ENCODE measurements at regions not wholly inside any gene's neighbourhood (a gene's known extent, or its start where the extent isn't known, plus 50 kb on each side); places are given as distances from the start of the nearest gene placed in this dataset.
"Not testable (repeated sequence)": the region's sequence is repeated elsewhere in the genome, so short reads cannot be mapped to it uniquely, and the experiment has no call there.

DNA sequence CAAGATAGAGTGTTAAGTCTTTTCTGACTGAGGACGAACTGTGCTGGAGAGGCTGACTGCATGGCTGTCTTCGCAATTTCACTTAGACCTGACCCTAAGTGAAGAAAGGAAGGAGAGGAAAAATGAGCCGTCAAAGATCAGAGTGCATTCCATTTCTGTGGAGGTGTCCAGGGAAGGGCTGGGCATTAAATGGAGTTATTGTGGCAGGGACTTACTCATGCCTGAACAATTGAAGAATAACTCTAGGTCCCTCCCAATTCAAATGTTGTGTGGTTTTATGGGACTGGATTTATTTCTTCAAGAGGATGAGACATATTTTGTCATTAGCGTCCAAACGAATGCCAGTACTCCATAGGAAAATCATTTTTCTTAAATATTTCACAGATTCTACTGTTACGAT is 187.3 kb upstream of the CFAP20DC start:
- H3K36me3 ChIP-seq (ENCODE audit: control insufficient read depth in 3 of 3, insufficient read depth in 2 of 3, low read depth in 1 of 3, low read length in 3 of 3) = no peaks in the 10 kb centered on the region
- no peak overlapping the region for H3K27ac ChIP-seq (ENCODE audit: low read depth in 1 of 3, low read length in 2 of 3)
- H3K27me3 ChIP-seq (ENCODE audit: control insufficient read depth in 3 of 3, insufficient read depth in 3 of 3, low read length in 3 of 3) = peaks cover 0 to 3% (median 3%) of the 10 kb centered on the region in 3 donors
- WGBS, 3 donors = 91 to 93% (median 92%) methylated on average over 6 of the region's 6 CpGs
- peaks cover 0 to 3% of the 10 kb centered on the region in 2 donors for H3K9me3 ChIP-seq (ENCODE audit: control insufficient read depth in 2 of 2, insufficient read depth in 1 of 2, low read depth in 1 of 2, low read length in 1 of 2)
- no peak overlapping the region for H3K4me3 ChIP-seq (ENCODE audit: low read depth in 1 of 3, low read length in 3 of 3)
- no peaks in the 10 kb centered on the region for H3K4me1 ChIP-seq (ENCODE audit: control insufficient read depth in 3 of 3, insufficient read depth in 2 of 3, low read depth in 1 of 3, low read length in 2 of 3)
- DNase-seq (no peak), FAIRE-seq (no peak)

DNA sequence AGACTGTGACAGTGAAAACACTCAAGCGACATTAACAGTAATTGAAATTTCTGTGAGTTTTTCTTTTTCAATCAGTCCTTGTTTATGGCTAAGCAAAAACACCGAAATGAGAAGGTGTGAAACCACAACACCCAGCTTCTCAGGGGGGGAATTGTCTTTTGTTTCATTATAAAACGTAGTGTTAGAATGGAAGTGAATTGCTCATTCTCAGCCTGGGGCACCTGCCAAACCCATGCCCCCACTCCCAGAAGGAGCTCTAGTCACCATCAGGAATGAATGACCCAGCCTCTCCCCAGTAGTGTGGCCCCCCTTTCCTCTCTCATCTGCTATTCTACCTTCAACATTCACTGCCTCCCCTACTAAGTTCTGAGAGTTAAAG is 185.8 kb upstream of the CFAP20DC start:
- Histone ChIP-seq H3K27me3 (ENCODE audit: control insufficient read depth in 3 of 3, insufficient read depth in 3 of 3, low read length in 3 of 3) (peaks cover 0 to 3% (median 3%) of the 10 kb centered on the region in 3 donors), H3K4me1 (ENCODE audit: control insufficient read depth in 3 of 3, insufficient read depth in 2 of 3, low read depth in 1 of 3, low read length in 2 of 3) (no peaks in the 10 kb centered on the region), H3K36me3 (ENCODE audit: control insufficient read depth in 3 of 3, insufficient read depth in 2 of 3, low read depth in 1 of 3, low read length in 3 of 3) (no peaks in the 10 kb centered on the region), H3K9me3 (ENCODE audit: control insufficient read depth in 2 of 2, insufficient read depth in 1 of 2, low read depth in 1 of 2, low read length in 1 of 2) (peaks cover 0 to 8% of the 10 kb centered on the region in 2 donors), H3K4me3 (ENCODE audit: low read depth in 1 of 3, low read length in 3 of 3) (no peak overlapping the region), H3K27ac (ENCODE audit: low read depth in 1 of 3, low read length in 2 of 3) (no peak overlapping the region)
- DNase-seq = no peak
- no peak for FAIRE-seq
- 40 to 54% (median 46%) methylated on average over 3 of the region's 3 CpGs for WGBS, 3 donors

DNA sequence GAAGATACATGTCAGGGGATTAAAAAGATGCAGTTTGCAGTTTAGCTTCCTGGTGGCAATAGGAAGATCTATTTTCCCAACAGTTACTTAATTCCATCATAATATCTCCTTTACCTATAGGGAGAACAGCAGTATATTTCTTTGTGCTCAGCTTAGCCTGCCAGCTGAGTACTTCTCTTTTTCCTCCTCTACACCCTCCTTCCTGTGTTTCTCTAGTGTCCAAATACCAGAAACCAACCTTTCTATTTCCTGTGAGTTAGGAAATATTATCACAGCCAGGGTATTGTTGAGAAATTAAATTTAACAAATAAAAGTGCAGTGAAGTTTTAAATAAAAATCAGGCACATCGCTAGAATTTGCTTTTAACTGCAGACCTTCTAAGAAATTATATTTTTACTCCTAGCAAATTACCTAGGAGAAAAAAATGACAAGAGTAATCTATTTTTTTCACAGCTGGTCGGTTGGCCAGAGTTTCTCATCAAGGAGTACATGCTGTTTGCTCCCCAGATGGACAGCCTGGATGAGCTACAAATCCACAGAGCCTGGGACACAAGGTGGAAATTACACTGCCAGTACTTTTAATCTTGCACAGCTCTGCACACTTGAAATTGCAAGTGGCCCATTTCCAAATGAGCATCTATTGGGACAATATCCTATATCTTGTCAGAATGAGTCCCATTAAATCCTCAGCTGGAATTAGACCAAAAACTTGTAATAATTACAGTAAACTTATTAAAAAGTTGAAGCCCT is 185.2 kb upstream of the CFAP20DC start:
- H3K4me1 ChIP-seq (ENCODE audit: control insufficient read depth in 3 of 3, insufficient read depth in 2 of 3, low read depth in 1 of 3, low read length in 2 of 3) = no peaks in the 10 kb centered on the region
- no peak overlapping the region for H3K27ac ChIP-seq (ENCODE audit: low read depth in 1 of 3, low read length in 2 of 3)
- FAIRE-seq (no peak), DNase-seq (no peak)
- H3K4me3 ChIP-seq (ENCODE audit: low read depth in 1 of 3, low read length in 3 of 3) = no peak overlapping the region
- 60 to 65% (median 61%) methylated on average over 2 of the region's 2 CpGs for whole genome bisulfite sequencing, 3 donors
- peaks cover 0 to 3% (median 3%) of the 10 kb centered on the region in 3 donors for H3K27me3 ChIP-seq (ENCODE audit: control insufficient read depth in 3 of 3, insufficient read depth in 3 of 3, low read length in 3 of 3)
- H3K9me3 ChIP-seq (ENCODE audit: control insufficient read depth in 2 of 2, insufficient read depth in 1 of 2, low read depth in 1 of 2, low read length in 1 of 2) = peaks cover 0 to 13% of the 10 kb centered on the region in 2 donors
- H3K36me3 ChIP-seq (ENCODE audit: control insufficient read depth in 3 of 3, insufficient read depth in 2 of 3, low read depth in 1 of 3, low read length in 3 of 3) = no peaks in the 10 kb centered on the region

DNA sequence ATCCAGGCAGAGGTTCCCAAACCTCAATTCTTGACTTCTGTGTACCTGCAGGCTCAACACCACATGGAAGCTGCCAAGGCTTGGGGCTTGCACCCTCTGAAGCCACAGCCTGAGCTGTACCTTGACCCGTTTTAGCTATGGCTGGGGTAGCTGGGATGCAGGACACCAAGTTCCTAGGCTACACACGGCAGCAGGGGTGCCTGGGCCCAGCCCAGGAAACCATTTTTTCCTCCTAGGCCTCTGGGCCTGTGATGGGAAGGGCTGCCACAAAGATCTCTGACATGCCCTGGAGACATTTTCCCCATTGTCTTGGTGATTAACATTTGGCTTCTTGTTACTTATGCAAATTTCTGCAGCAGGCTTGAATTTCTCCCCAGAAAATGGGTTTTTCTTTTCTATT is 180.6 kb upstream of the CFAP20DC start:
- H3K4me3 ChIP-seq (ENCODE audit: low read depth in 1 of 3, low read length in 3 of 3); FAIRE-seq; DNase-seq; H3K27me3 ChIP-seq (ENCODE audit: control insufficient read depth in 3 of 3, insufficient read depth in 3 of 3, low read length in 3 of 3); H3K27ac ChIP-seq (ENCODE audit: low read depth in 1 of 3, low read length in 2 of 3); H3K36me3 ChIP-seq (ENCODE audit: control insufficient read depth in 3 of 3, insufficient read depth in 2 of 3, low read depth in 1 of 3, low read length in 3 of 3); H3K4me1 ChIP-seq (ENCODE audit: control insufficient read depth in 3 of 3, insufficient read depth in 2 of 3, low read depth in 1 of 3, low read length in 2 of 3): not testable (repeated sequence)
- WGBS, 3 donors = 45 to 75% (median 50%) methylated on average over 2 of the region's 2 CpGs
- H3K9me3 ChIP-seq (ENCODE audit: control insufficient read depth in 2 of 2, insufficient read depth in 1 of 2, low read depth in 1 of 2, low read length in 1 of 2) = peaks cover 0 to 13% of the 10 kb centered on the region in 2 donors

DNA sequence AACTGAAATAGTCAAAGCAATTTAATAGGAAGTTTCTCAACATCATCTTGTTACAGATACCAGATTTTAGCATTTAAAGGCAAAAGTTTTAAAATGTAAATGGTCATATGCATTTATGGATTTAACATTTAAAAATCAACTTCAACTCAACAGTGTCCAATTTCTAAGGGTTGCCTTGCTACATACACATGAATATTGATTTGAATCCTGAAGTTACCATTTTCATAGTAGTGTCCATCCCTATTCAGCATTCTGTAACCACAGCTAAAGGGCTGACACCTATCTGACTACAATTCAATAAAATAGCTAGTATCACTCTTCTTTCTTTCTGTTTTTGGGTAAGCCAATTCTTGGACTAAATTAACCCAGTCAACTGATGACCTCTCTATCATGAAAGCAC is 164.0 kb upstream of the CFAP20DC start:
- Histone ChIP-seq H3K36me3 (ENCODE audit: control insufficient read depth in 3 of 3, insufficient read depth in 2 of 3, low read depth in 1 of 3, low read length in 3 of 3) (no peaks in the 10 kb centered on the region), H3K4me3 (ENCODE audit: low read depth in 1 of 3, low read length in 3 of 3) (no peak overlapping the region), H3K27me3 (ENCODE audit: control insufficient read depth in 3 of 3, insufficient read depth in 3 of 3, low read length in 3 of 3) (no peaks in the 10 kb centered on the region), H3K27ac (ENCODE audit: low read depth in 1 of 3, low read length in 2 of 3) (no peak overlapping the region), H3K9me3 (ENCODE audit: control insufficient read depth in 2 of 2, insufficient read depth in 1 of 2, low read depth in 1 of 2, low read length in 1 of 2) (no peaks in the 10 kb centered on the region), H3K4me1 (ENCODE audit: control insufficient read depth in 3 of 3, insufficient read depth in 2 of 3, low read depth in 1 of 3, low read length in 2 of 3) (no peaks in the 10 kb centered on the region)
- FAIRE-seq (no peak), DNase-seq (no peak)

DNA sequence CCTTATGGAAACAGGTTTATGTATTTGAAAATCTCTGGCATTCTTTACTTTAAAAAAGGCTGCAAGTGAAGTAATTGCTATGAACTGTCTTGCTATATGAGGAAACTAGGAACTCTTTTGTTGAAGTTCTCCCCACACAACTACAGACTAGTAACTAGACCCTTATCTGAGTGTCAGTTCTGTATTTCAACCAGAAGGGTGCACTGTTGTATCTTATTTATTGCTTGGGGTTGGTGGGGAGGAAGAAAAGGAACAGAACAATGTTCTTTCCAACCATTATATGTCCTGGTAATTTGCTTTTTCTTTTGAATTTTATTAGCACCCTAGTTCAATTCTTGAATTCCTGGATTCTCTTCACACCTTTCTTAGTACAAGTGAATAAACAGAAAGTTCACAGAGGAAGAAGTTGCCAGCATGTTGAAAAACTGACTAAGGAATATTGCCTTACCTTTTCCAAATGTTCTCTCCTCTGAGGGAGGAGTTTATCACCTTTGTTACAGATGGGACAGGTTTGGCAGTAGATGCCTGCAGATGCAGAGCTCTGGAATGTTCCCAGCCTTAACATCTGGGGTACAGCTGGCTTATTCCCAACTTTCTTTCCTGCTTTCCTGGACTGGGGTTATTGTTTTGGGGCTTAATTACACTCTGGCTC is 162.4 kb upstream of the CFAP20DC start:
- no peaks in the 10 kb centered on the region for H3K27me3 ChIP-seq (ENCODE audit: control insufficient read depth in 3 of 3, insufficient read depth in 3 of 3, low read length in 3 of 3)
- H3K4me3 ChIP-seq (ENCODE audit: low read depth in 1 of 3, low read length in 3 of 3) = no peak overlapping the region
- H3K27ac ChIP-seq (ENCODE audit: low read depth in 1 of 3, low read length in 2 of 3) = no peak overlapping the region
- H3K36me3 ChIP-seq (ENCODE audit: control insufficient read depth in 3 of 3, insufficient read depth in 2 of 3, low read depth in 1 of 3, low read length in 3 of 3) = no peaks in the 10 kb centered on the region
- FAIRE-seq (peak; percentile 73), DNase-seq (peak; percentile 52 to 55)
- no peaks in the 10 kb centered on the region for H3K9me3 ChIP-seq (ENCODE audit: control insufficient read depth in 2 of 2, insufficient read depth in 1 of 2, low read depth in 1 of 2, low read length in 1 of 2)
- no peaks in the 10 kb centered on the region for H3K4me1 ChIP-seq (ENCODE audit: control insufficient read depth in 3 of 3, insufficient read depth in 2 of 3, low read depth in 1 of 3, low read length in 2 of 3)

DNA sequence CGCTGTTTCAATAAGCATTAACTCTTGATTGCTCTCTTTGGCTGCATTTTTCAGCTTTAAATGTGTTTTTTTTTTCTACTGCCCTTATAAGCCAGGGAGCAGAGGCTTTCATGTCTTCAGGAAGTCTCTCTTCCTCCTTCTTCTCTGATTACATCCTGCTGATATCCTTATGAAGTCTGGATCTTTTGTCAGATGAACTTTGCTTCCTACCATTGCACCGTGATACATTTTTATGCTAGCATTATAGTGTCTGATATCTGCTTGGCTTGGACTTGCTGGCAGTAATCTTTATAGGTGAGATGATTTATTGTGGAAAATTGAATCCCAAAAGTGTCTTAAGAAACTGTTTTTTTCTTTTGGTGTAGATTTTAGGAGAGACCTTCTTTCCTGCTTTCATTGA is 160.4 kb upstream of the CFAP20DC start:
- H3K4me1 ChIP-seq (ENCODE audit: control insufficient read depth in 3 of 3, insufficient read depth in 2 of 3, low read depth in 1 of 3, low read length in 2 of 3) = no peaks in the 10 kb centered on the region
- H3K27ac ChIP-seq (ENCODE audit: low read depth in 1 of 3, low read length in 2 of 3) = no peak overlapping the region
- DNase-seq = peak in 1 of 2 donors; percentile 63
- H3K4me3 ChIP-seq (ENCODE audit: low read depth in 1 of 3, low read length in 3 of 3) = no peak overlapping the region
- FAIRE-seq = no peak
- WGBS, 3 donors = 11 to 43% (median 30%) methylated on average over 2 of the region's 2 CpGs
- H3K36me3 ChIP-seq (ENCODE audit: control insufficient read depth in 3 of 3, insufficient read depth in 2 of 3, low read depth in 1 of 3, low read length in 3 of 3) = no peaks in the 10 kb centered on the region
- H3K27me3 ChIP-seq (ENCODE audit: control insufficient read depth in 3 of 3, insufficient read depth in 3 of 3, low read length in 3 of 3) = peaks cover 0 to 2% (median 0%) of the 10 kb centered on the region in 3 donors
- H3K9me3 ChIP-seq (ENCODE audit: control insufficient read depth in 2 of 2, insufficient read depth in 1 of 2, low read depth in 1 of 2, low read length in 1 of 2) = no peaks in the 10 kb centered on the region

DNA sequence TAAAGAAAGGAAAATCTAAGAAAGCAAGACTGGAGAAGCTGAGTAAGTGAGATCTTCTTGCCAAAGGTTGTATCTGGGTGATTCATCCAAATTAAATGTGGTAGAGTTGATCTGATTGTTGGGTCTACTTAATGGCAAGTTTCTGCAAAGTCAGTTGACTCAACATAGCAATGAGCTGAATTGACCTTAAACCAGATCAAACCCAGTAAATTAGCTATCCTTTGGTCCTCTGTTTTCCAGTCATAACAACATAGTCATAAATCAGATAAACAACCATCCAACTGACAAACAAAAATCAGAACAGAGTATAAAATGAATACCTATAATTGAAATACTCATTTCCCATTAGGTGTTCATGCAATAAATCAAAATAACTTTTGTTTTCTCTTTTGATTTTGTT is 142.6 kb upstream of the CFAP20DC start:
- Histone ChIP-seq H3K36me3 (ENCODE audit: control insufficient read depth in 3 of 3, insufficient read depth in 2 of 3, low read depth in 1 of 3, low read length in 3 of 3) (no peaks in the 10 kb centered on the region), H3K27me3 (ENCODE audit: control insufficient read depth in 3 of 3, insufficient read depth in 3 of 3, low read length in 3 of 3) (no peaks in the 10 kb centered on the region), H3K9me3 (ENCODE audit: control insufficient read depth in 2 of 2, insufficient read depth in 1 of 2, low read depth in 1 of 2, low read length in 1 of 2) (no peaks in the 10 kb centered on the region), H3K4me3 (ENCODE audit: low read depth in 1 of 3, low read length in 3 of 3) (no peak overlapping the region), H3K4me1 (ENCODE audit: control insufficient read depth in 3 of 3, insufficient read depth in 2 of 3, low read depth in 1 of 3, low read length in 2 of 3) (peaks cover 0 to 10% (median 0%) of the 10 kb centered on the region in 3 donors), H3K27ac (ENCODE audit: low read depth in 1 of 3, low read length in 2 of 3) (no peak overlapping the region)
- DNase-seq = peak in 1 of 2 donors; percentile 37
- no peak for FAIRE-seq

DNA sequence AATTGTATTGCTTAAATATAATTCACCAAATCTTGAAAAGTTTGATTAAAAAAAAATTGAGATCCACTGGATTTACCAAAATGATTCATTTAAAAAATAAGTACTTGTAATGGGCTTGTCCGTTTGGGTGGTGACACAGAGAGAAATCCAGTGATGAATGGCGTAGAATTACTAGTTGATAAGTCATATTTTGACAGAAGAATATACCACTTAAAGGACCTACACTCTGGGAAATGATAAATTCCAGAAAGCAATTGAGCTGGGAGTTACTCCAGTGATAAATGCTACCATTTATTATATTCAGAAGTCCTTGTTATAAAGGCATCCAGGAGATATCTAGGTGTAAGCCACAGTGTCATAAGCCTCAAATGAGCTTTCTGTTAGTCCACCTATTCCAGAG is 141.8 kb upstream of the CFAP20DC start:
- peaks cover 0 to 10% (median 0%) of the 10 kb centered on the region in 3 donors for H3K4me1 ChIP-seq (ENCODE audit: control insufficient read depth in 3 of 3, insufficient read depth in 2 of 3, low read depth in 1 of 3, low read length in 2 of 3)
- H3K27me3 ChIP-seq (ENCODE audit: control insufficient read depth in 3 of 3, insufficient read depth in 3 of 3, low read length in 3 of 3) = no peaks in the 10 kb centered on the region
- no peak for DNase-seq
- H3K27ac ChIP-seq (ENCODE audit: low read depth in 1 of 3, low read length in 2 of 3) = no peak overlapping the region
- no peaks in the 10 kb centered on the region for H3K36me3 ChIP-seq (ENCODE audit: control insufficient read depth in 3 of 3, insufficient read depth in 2 of 3, low read depth in 1 of 3, low read length in 3 of 3)
- FAIRE-seq = no peak
- 82 to 84% (median 82%) methylated on average over 2 of the region's 2 CpGs for WGBS, 3 donors
- H3K9me3 ChIP-seq (ENCODE audit: control insufficient read depth in 2 of 2, insufficient read depth in 1 of 2, low read depth in 1 of 2, low read length in 1 of 2) = no peaks in the 10 kb centered on the region
- H3K4me3 ChIP-seq (ENCODE audit: low read depth in 1 of 3, low read length in 3 of 3) = no peak overlapping the region

All from small intestine (tissue), 7 donors.